ENCODE measurements at regions not wholly inside any gene's neighbourhood (a gene's known extent, or its start where the extent isn't known, plus 50 kb on each side); places are given as distances from the start of the nearest gene placed in this dataset.

DNA sequence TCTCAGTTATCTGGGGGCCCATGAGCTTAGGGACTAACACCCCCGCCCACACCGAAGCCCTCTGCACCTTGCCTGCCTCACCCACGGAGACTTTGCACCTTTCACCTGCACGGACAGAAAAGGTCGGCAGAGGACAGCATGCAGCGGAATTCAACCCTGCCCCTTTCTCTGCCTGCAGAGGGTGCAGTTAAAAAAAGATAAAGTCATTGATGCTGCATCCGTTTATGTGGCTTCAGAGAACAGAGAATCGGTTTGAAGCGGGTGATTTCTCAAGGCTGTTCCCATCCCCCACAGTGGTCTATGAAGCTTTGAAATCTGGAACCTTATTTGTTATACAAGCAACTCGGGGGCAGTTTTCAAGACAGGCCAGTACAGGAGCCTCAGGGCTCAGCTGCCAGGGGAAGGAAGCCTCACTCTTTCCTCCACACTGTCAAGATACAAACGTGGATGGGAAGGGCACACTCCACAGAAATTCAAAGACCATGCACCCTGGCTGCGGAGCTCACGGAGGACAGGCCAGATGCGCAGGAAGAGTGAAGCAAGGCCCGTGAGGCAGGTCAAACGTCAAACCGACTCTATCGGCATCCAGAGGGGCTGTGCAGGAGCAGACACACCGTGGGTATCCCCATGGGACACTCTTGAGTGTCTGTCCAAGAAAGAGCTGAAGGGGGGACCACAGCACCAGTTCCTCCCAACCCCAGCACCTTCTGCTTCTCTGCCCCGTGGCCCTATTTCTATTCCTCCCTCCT is 66.3 kb downstream of the INSIG1 start:
- POLR2A ChIA-PET: interaction anchor here (0.8 kb wide), 1 partner anchor 14 kb away, joined by 7 read pairs; no protein-coding TSS in a partner anchor
- intact Hi-C loops (cut with micrococcal nuclease; ENCODE audit: unreplicated experiment): no loop called here
- Mint-ChIP-seq H3K36me3 (ENCODE audit: insufficient read depth, unreplicated experiment) (no peaks in the 10 kb centered on the region), H3K4me1 (ENCODE audit: low read depth, unreplicated experiment) (peaks cover 16% of the 10 kb centered on the region), H3K9me3 (ENCODE audit: unreplicated experiment) (no peaks in the 10 kb centered on the region), H3K4me3 (ENCODE audit: unreplicated experiment) (no peak overlapping the region), H3K27ac (ENCODE audit: unreplicated experiment) (no peak overlapping the region), H3K27me3 (ENCODE audit: insufficient read depth, unreplicated experiment) (no peaks in the 10 kb centered on the region)
- no peaks in the 10 kb centered on the region for H3K9me3 ChIP-seq
- no peak overlapping the region for H3K4me3 ChIP-seq (ENCODE audit: low read depth, low read length)
- BruUV-seq (replicated peaks): no TSS peak
- no peaks in the 10 kb centered on the region for H3K36me3 ChIP-seq (ENCODE audit: control insufficient read depth, insufficient read depth, low read length)
- no peaks in the 10 kb centered on the region for H3K27me3 ChIP-seq (replicated peaks; ENCODE audit: control insufficient read depth, insufficient read depth, low read length)
- TF ChIP-seq, protein P1, sequence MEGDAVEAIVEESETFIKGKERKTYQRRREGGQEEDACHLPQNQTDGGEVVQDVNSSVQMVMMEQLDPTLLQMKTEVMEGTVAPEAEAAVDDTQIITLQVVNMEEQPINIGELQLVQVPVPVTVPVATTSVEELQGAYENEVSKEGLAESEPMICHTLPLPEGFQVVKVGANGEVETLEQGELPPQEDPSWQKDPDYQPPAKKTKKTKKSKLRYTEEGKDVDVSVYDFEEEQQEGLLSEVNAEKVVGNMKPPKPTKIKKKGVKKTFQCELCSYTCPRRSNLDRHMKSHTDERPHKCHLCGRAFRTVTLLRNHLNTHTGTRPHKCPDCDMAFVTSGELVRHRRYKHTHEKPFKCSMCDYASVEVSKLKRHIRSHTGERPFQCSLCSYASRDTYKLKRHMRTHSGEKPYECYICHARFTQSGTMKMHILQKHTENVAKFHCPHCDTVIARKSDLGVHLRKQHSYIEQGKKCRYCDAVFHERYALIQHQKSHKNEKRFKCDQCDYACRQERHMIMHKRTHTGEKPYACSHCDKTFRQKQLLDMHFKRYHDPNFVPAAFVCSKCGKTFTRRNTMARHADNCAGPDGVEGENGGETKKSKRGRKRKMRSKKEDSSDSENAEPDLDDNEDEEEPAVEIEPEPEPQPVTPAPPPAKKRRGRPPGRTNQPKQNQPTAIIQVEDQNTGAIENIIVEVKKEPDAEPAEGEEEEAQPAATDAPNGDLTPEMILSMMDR (IDR thresholded peaks at IDR 0.05; ENCODE audit: insufficient read depth in 1 of 2, low read depth in 1 of 2, low read length in 1 of 2, severe bottlenecking in 1 of 2, unreplicated experiment in 1 of 2): peak in 1 of 2 experiments; percentile 56
- DNase-seq: peak in 1 of 2 experiments; percentile 35
- H3K4me1 ChIP-seq: peaks cover 15% of the 10 kb centered on the region
- CTCF ChIA-PET: interaction anchor here (0.7 to 1.9 kb wide), 3 partner anchors 14 to 93 kb away, joined by 3 to 4 read pairs (median 3); no protein-coding TSS in a partner anchor

DNA sequence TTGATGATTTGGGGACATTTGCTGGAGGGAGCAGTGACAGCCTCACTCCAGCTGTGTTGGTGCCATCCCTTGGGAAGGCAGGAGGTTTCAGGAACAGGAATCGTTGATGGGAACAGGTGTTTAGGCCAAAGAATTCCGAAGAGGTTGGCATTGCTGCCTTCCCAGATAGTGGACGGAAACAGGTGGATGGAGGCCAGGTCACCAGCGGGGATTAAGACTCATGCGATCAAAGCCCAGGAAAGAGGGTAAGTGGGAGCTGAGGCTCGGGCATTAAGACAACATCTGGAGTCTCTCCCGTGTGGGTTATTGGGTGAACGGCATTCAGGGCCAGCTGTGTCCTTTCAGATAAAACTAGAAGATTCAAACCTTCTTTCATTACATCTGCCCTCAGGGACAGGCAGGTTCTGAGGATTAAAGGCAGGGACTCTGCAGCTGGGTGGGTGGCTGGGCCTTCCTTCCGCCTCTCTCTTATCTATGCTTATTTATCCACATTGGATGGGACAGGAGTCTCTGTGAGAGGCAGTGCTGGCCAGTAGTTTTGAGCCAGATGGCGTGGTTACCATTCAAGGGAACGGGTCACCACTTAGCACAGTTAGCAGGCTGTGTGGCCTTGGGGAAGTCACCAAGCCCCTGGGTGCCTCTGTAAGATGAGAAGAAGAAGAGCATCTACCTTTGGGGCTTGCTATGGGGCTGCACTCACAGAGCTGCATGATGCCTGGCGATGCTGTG is 67.6 kb downstream of the INSIG1 start:
- no peak for DNase-seq
- no peak overlapping the region for H3K4me3 Mint-ChIP-seq (ENCODE audit: unreplicated experiment)
- POLR2A ChIA-PET: interaction anchor here (0.8 kb wide), 1 partner anchor 13 kb away, joined by 7 read pairs; no protein-coding TSS in a partner anchor

More for the DNA sequence above, 67.6 kb downstream of the INSIG1 start:
- peaks cover 16% of the 10 kb centered on the region for H3K4me1 Mint-ChIP-seq (ENCODE audit: low read depth, unreplicated experiment)
- no TSS peak for BruUV-seq (replicated peaks)
- H3K27me3 Mint-ChIP-seq (ENCODE audit: insufficient read depth, unreplicated experiment): no peaks in the 10 kb centered on the region
- H3K36me3 Mint-ChIP-seq (ENCODE audit: insufficient read depth, unreplicated experiment): no peaks in the 10 kb centered on the region
- intact Hi-C loops (cut with micrococcal nuclease; ENCODE audit: unreplicated experiment): no loop called here
- Histone ChIP-seq H3K36me3 (ENCODE audit: control insufficient read depth, insufficient read depth, low read length) (no peaks in the 10 kb centered on the region), H3K9me3 (no peaks in the 10 kb centered on the region), H3K27me3 (replicated peaks; ENCODE audit: control insufficient read depth, insufficient read depth, low read length) (no peaks in the 10 kb centered on the region), H3K4me1 (peaks cover 15% of the 10 kb centered on the region), H3K4me3 (ENCODE audit: low read depth, low read length) (no peak overlapping the region)
- CTCF ChIA-PET: interaction anchor here (1.2 to 1.9 kb wide), 2 partner anchors 13 to 15 kb away, joined by 3 to 4 read pairs; no protein-coding TSS in a partner anchor
- H3K9me3 Mint-ChIP-seq (ENCODE audit: unreplicated experiment): no peaks in the 10 kb centered on the region
- no peak overlapping the region for H3K27ac Mint-ChIP-seq (ENCODE audit: unreplicated experiment)
- TF ChIP-seq, protein P1 (IDR thresholded peaks at IDR 0.05; ENCODE audit: insufficient read depth in 1 of 2, low read depth in 1 of 2, low read length in 1 of 2, severe bottlenecking in 1 of 2, unreplicated experiment in 1 of 2): no peak
